Panc1 (cell line): ENCODE measurements at regions not wholly inside any gene's neighbourhood (a gene's known extent, or its start where the extent isn't known, plus 50 kb on each side); places are given as distances from the start of the nearest gene placed in this dataset.

ENCODE experiments used
- ATAC-seq: fragments of 200-7000 bp; cut with Tn5 transposase; 2 replicates; pipeline ENCODE4 v1.9.1; 2020; ENCODE audit warnings: mild to moderate bottlenecking, moderate library complexity
- BruUV-seq: library from RNA; stranded (reverse); fragments of 400-500 nt; replicated peaks from 2 replicates; lab custom pipeline; 2021; lab: Mats Ljungman, UMichigan
- CTCF ChIA-PET: fragments of 300-600 bp; sonication (Branson Sonifier 250); formaldehyde crosslinking; loops from one replicate; lab custom pipeline; 2022; ENCODE audit warnings: antibody characterized with exemption; lab: Charles Lee
- POLR2A ChIA-PET: fragments of 300-600 bp; sonication (Branson Sonifier 250); formaldehyde crosslinking; loops from one replicate; lab custom pipeline; 2022; ENCODE audit warnings: antibody characterized with exemption; lab: Charles Lee
- DNase-seq: peaks from one replicate; pipeline ENCODE4 v3.0.0-alpha.2; 2010; ENCODE audit warnings: low read depth, low spot score
- H3K27ac ChIP-seq: 2 replicates; pipeline ENCODE4 v1.5.1; 2011; ENCODE audit warnings: mild to moderate bottlenecking, low read length, inconsistent platforms
- H3K27me3 ChIP-seq: fragments of 200-500 bp; sonication (Bioruptor generic); 2 replicates; pipeline ENCODE4 v1.6.0; 2014; ENCODE audit warnings: low read length, inconsistent platforms; ENCODE audit not compliant: control insufficient read depth, insufficient read depth
- H3K36me3 ChIP-seq: fragments of 200-500 bp; sonication (Bioruptor generic); 2 replicates; pipeline ENCODE4 v1.5.1; 2014; ENCODE audit warnings: inconsistent platforms, mild to moderate bottlenecking, low read length, moderate library complexity; ENCODE audit not compliant: control insufficient read depth, insufficient read depth
- H3K4me1 ChIP-seq: 2 replicates; pipeline ENCODE4 v1.5.1; 2011; ENCODE audit warnings: inconsistent platforms, mild to moderate bottlenecking, low read length, moderate library complexity; ENCODE audit not compliant: control insufficient read depth, insufficient read depth
- H3K4me3 ChIP-seq, 2 experiments: 2 replicates each; pipeline ENCODE4 v1.5.1; 2011 to 2012; ENCODE audit warnings: low read depth in 2 of 2, low read length in 2 of 2, mild to moderate bottlenecking in 2 of 2, inconsistent platforms in 1 of 2, moderate library complexity in 1 of 2
- H3K9me3 ChIP-seq: fragments of 200-500 bp; sonication (Bioruptor generic); 2 replicates; pipeline ENCODE4 v1.5.1; 2014; ENCODE audit warnings: low read depth, mild to moderate bottlenecking, inconsistent platforms, low read length, moderate library complexity; ENCODE audit not compliant: control insufficient read depth, insufficient read depth
- POLR2AphosphoS5 ChIP-seq: IDR thresholded peaks from 2 replicates; pipeline ENCODE4 v1.6.1; 2012; ENCODE audit warnings: mild to moderate bottlenecking, low read depth, low read length, moderate library complexity
- SIN3A ChIP-seq: IDR thresholded peaks from 2 replicates; pipeline ENCODE4 v1.6.1; 2012; ENCODE audit warnings: low read depth, mild to moderate bottlenecking, low read length, moderate library complexity, borderline replicate concordance; ENCODE audit not compliant: insufficient read depth
- TCF7L2 ChIP-seq: IDR thresholded peaks from 2 replicates; pipeline ENCODE4 v1.6.1; 2011; ENCODE audit warnings: mild to moderate bottlenecking, low read depth, low read length, inconsistent platforms
- in situ Hi-C: cut with HindIII; loops from 2 replicates; pipeline ENCODE4 v1.10.0; 2016; ENCODE audit warnings: low sequenced_read_pairs, low pct_unique_long_range_greater_than_20kb
- intact Hi-C: fragments of 100-400 bp; cut with micrococcal nuclease; formaldehyde crosslinking; loops from one replicate; pipeline ENCODE4 v1.10.0; 2022; ENCODE audit not compliant: unreplicated experiment
- TF ChIP-seq, protein P1 (sequence below): fragments of 450-650 bp; IDR thresholded peaks from 2 replicates; pipeline ENCODE4 v1.5.1; 2017; ENCODE audit warnings: mild to moderate bottlenecking
- TF ChIP-seq, protein P2 (sequence below), 2 experiments: IDR thresholded peaks; 2 replicates each; pipeline ENCODE4 v1.6.1; 2011 to 2012; ENCODE audit warnings: low read depth in 2 of 2, control low read depth in 1 of 2, low read length in 1 of 2, mild to moderate bottlenecking in 1 of 2, moderate library complexity in 1 of 2; ENCODE audit not compliant: insufficient read depth in 1 of 2

DNA sequence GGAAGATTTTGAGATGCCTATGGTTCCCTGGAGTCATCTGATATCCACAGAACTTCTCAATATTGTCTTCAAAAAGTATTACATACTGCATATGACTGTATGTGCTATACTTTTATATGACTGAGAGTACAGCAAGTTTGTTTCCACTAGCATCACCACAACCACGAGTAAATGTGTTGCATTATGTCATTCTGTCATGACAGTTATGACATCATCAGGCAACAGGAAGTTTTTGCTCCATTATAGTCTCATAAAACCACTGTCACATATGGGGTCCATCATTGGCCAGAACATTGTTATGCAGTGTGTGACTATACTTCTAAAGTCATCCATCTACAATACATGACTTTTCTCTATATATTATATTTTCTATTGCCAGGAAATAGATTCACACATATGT is 831.7 kb downstream of the SEMA5A start:
- POLR2A ChIA-PET = no interaction called here
- in situ Hi-C loops = no loop called here

DNA sequence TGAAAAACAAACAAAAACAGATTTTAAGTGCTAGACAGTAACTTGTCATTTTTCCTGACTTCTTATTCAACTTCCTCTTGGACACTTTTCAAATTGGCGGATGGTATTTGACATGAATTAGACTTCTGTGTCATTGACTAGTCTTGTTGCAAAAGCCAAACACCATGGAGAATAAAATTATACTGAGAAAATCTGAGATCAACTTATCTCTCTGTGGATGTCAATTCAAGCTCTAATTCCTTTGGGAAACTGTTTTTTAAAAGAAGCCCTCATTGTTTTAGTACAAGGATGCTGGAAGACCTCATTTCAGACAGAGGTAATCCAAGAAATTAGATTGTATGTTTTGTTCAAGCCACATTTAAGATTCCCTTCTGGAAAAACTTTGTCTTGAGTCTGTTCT is 831.0 kb downstream of the SEMA5A start:
- H3K27ac ChIP-seq = no peak overlapping the region
- no peaks in the 10 kb centered on the region for H3K4me1 ChIP-seq
- H3K4me3 ChIP-seq = no peak overlapping the region
- POLR2A ChIA-PET = interaction anchor here (0.6 kb wide), 1 partner anchor 12 kb away, joined by 3 read pairs; no protein-coding TSS in a partner anchor
- H3K36me3 ChIP-seq = no peaks in the 10 kb centered on the region
- H3K9me3 ChIP-seq = no peaks in the 10 kb centered on the region
- TF ChIP-seq SIN3A (no peak), TCF7L2 (no peak), POLR2AphosphoS5 (no peak)
- TF ChIP-seq, protein P1, sequence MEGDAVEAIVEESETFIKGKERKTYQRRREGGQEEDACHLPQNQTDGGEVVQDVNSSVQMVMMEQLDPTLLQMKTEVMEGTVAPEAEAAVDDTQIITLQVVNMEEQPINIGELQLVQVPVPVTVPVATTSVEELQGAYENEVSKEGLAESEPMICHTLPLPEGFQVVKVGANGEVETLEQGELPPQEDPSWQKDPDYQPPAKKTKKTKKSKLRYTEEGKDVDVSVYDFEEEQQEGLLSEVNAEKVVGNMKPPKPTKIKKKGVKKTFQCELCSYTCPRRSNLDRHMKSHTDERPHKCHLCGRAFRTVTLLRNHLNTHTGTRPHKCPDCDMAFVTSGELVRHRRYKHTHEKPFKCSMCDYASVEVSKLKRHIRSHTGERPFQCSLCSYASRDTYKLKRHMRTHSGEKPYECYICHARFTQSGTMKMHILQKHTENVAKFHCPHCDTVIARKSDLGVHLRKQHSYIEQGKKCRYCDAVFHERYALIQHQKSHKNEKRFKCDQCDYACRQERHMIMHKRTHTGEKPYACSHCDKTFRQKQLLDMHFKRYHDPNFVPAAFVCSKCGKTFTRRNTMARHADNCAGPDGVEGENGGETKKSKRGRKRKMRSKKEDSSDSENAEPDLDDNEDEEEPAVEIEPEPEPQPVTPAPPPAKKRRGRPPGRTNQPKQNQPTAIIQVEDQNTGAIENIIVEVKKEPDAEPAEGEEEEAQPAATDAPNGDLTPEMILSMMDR = no peak
- TF ChIP-seq, protein P2, sequence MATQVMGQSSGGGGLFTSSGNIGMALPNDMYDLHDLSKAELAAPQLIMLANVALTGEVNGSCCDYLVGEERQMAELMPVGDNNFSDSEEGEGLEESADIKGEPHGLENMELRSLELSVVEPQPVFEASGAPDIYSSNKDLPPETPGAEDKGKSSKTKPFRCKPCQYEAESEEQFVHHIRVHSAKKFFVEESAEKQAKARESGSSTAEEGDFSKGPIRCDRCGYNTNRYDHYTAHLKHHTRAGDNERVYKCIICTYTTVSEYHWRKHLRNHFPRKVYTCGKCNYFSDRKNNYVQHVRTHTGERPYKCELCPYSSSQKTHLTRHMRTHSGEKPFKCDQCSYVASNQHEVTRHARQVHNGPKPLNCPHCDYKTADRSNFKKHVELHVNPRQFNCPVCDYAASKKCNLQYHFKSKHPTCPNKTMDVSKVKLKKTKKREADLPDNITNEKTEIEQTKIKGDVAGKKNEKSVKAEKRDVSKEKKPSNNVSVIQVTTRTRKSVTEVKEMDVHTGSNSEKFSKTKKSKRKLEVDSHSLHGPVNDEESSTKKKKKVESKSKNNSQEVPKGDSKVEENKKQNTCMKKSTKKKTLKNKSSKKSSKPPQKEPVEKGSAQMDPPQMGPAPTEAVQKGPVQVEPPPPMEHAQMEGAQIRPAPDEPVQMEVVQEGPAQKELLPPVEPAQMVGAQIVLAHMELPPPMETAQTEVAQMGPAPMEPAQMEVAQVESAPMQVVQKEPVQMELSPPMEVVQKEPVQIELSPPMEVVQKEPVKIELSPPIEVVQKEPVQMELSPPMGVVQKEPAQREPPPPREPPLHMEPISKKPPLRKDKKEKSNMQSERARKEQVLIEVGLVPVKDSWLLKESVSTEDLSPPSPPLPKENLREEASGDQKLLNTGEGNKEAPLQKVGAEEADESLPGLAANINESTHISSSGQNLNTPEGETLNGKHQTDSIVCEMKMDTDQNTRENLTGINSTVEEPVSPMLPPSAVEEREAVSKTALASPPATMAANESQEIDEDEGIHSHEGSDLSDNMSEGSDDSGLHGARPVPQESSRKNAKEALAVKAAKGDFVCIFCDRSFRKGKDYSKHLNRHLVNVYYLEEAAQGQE (IDR thresholded peaks at IDR 0.05; ENCODE audit: insufficient read depth in 1 of 2, low read depth in 2 of 2, low read length in 1 of 2) = no peak
- H3K27me3 ChIP-seq = no peaks in the 10 kb centered on the region
- in situ Hi-C loops = no loop called here
- ATAC-seq = no peak
- DNase-seq = no peak
- BruUV-seq = no TSS peak
- CTCF ChIA-PET = no interaction called here
- intact Hi-C loops = no loop called here

More for the DNA sequence above, 831.7 kb downstream of the SEMA5A start:
- H3K27me3 ChIP-seq = no peaks in the 10 kb centered on the region
- TF ChIP-seq POLR2AphosphoS5 (no peak), TCF7L2 (no peak), SIN3A (no peak)
- TF ChIP-seq, protein P2 (IDR thresholded peaks at IDR 0.05; ENCODE audit: insufficient read depth in 1 of 2, low read depth in 2 of 2, low read length in 1 of 2) = no peak
- TF ChIP-seq, protein P1 = no peak
- CTCF ChIA-PET = no interaction called here
- H3K27ac ChIP-seq = no peak overlapping the region
- no peak for ATAC-seq
- H3K4me1 ChIP-seq = no peaks in the 10 kb centered on the region
- H3K36me3 ChIP-seq = no peaks in the 10 kb centered on the region
- DNase-seq = no peak
- intact Hi-C loops = no loop called here
- H3K4me3 ChIP-seq = no peak overlapping the region
- BruUV-seq = no TSS peak
- no peaks in the 10 kb centered on the region for H3K9me3 ChIP-seq
